GM21423 (cell line): ENCODE measurements at regions not wholly inside any gene's neighbourhood (a gene's known extent, or its start where the extent isn't known, plus 50 kb on each side); places are given as distances from the start of the nearest gene placed in this dataset.

Experiments
- ATAC-seq: cut with Tn5 transposase; IDR thresholded peaks from one replicate; pipeline ENCODE4 v1.9.1; 2021; ENCODE audit warnings: mild to moderate bottlenecking, moderate library complexity; ENCODE audit not compliant: unreplicated experiment

DNA sequence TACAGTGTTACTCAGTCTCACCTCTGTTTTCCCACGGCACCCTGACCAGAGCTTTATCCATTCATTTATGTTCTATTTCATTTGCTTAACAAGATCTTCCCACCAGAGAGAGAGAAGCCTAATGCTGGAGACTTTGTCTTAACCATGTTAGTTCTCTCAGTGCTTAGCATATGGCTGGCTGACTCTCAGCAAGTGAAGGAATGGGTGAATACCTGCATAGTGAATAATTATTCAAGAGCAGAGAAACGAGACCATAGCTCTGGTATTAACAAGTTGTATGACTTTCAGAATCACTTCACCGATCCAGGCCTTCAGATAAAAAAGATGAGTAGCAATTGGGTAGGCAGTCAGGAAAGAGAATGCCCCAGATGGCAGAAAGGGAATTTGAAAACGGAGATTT, 686.3 kb downstream of the LIG4 start:
- ATAC-seq, result no peak

DNA sequence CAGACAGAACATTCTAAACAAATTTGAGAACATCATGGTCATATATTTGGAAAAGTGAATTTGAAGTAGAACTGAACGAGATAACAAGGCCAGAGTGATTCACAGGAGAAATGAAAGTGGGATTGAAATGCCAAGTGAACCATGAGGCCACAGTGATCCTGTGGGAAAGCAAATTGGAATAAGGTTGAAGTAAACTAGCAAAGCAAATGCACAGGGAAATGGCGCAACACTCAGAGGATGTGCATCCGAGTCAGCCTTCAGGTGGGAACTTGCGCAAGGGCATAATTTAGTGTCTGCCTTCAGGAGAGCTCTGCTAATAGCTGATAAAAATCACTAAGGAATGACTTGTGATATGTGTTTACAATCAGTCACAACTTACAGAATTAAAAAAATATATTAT, 696.6 kb downstream of the LIG4 start:
- no peak for ATAC-seq

DNA sequence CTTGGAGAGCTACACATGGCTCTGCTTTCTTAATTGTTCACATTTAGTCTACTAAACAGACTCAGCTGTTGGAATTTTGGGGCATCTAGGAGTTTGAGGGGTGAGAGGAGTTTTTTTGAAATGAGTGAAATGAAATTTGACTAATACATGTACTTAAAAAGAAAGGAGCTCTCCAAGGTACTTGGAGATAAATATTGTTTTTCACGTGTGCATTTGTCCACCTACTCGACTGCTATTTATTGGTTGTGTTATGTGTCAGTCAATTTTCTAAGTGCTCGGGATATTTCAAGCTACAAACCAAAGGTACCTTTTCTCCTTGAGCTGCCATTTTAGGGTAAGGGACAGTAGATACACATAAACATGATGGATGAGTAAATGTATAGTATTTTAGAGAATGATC, 697.0 kb downstream of the LIG4 start:
- ATAC-seq, result no peak

GRCh38 chr13:107516517-107516916, 698.8 kb downstream of the LIG4 start:
- ATAC-seq, result no peak

- no peak for ATAC-seq
These were observed 702.8 kb downstream of the LIG4 start for GRCh38 chr13:107512551-107512950.

DNA sequence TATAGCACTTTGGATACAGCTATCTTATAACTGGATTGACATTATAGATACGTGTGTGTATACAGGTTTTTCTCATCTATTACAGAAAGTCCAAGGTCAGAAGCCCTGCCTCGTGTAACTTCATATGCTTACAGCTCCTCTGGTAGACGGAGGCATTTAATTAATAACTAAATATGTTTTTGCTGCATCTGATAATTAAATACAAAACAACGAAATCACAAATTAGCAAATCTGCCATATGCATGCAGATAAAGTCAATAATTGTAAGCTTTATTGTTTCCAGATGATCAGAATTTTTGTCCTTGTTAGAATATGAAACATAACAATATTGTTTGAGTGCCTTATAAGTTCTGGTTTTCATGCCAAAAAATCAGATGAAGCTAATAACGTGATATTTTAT, 717.7 kb downstream of the LIG4 start:
- no peak for ATAC-seq

- no peak for ATAC-seq
These were observed 722.1 kb downstream of the LIG4 start for GRCh38 chr13:107493266-107493665.

DNA sequence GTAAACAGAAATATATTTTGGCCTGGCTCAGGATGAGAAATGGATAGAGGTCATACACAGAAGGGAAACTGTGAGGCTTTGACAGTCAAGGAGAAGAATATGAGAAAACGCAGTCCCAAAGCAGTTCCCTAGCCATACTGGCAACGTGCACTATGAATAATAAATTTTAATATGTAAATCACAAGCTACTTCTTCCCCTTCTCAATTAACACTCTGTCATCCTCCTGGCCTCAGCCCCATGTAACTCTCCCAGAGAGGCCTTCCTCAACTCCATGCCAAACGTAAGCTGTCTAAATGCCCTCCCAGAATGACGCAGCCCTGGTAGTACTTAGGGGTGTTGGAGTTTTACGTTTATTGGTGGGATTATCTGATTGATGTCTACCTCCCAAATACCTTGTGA, 732.6 kb downstream of the LIG4 start:
- no peak for ATAC-seq

DNA sequence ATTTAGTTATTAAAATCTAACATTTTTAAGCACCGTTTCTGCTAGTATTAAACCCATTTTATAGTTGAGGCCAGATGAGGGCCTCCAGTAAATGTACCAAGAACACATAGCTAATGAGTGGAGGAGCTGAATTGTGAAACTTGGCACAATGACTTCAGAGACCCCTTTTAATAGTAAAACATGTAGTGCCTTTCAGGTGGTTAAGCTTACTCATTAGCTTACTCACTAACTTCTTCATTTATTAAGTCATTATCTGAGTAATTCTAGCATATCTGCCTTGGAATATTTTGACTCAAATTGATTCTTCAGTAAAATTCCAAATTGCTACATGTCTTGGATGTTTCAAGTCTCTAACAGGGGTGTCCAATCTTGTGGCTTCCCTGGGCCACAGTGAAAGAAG, 735.2 kb downstream of the LIG4 start:
- no peak for ATAC-seq

- ATAC-seq, result no peak
These were observed 737.5 kb downstream of the LIG4 start for GRCh38 chr13:107477772-107478379.

DNA sequence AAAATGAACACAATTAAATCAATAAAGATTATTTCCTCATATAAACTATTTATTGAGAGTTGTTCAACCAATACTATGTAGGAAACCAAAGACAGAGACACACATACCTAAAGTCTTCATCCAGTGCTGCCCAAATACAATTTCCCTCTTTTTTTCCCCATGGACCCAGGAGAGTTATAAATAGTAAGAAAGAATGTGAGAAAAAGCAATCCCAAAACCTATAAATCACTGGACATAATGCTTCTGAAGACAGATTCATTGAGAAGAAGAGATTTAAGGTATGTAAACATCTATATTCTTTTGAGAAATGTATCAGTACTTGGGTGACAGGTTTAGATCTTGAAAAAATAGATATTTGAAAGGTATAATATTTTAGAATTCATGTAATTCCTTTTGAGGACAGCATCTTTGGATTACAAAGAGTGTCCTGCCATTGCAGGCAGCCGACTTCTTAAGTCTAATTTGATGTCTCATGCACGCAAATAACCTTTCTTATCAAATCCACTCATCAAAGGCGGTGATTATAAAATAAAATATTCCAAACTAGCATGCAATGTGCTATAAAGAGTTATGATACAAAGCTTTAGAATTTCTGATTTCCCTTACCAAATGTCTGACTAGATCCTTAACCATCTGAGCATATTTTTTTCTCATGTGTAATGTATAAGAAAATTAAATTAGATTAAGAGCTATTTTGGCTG, 739.4 kb downstream of the LIG4 start:
- ATAC-seq, result no peak

GRCh38 chr13:107473253-107473652, 742.1 kb downstream of the LIG4 start:
- no peak for ATAC-seq

- no peak for ATAC-seq
These were observed 748.8 kb downstream of the LIG4 start for GRCh38 chr13:107466326-107467099.

DNA sequence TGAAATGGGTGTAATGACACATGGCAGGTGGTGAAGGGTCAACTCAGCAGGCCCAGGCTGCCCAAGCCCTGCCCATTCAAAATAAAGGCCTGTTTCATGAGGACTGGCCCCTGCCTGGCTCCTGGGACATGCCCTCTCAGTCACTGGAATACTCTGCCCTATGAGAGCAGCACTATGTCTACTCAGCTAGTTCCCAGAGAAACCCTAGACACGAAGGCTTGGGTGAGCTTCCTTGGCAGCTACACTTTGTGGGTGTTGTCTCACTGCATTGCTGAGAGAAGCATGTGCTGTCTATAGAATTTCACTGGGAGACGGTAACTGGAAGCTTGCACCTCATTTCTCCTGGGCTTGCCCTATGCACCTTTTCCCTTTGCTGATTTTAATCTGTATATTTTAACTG, 752.8 kb downstream of the LIG4 start:
- ATAC-seq, result no peak

GRCh38 chr13:107461751-107462150, 753.6 kb downstream of the LIG4 start:
- ATAC-seq, result no peak

DNA sequence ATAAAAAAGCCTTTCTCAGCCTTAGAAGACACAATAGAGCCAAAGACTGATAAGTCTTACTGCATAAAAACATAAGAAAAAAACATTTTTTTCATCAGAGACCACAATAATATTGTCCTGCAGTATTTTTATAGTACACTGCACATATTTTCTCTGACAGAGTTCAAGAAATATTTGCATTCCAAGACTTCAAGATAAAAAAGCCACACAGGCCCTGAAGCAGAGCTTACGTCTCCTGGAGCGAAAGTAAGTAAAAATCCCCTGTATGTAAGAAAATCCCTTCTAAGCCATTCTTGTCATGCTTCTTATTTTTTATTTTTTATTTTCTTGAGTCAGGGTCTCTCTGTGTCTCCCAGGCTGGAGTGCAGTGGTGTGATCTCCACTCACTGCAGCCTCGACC, 755.9 kb downstream of the LIG4 start:
- ATAC-seq, result no peak

GRCh38 chr13:107458269-107458668, 757.1 kb downstream of the LIG4 start:
- ATAC-seq, result no peak

- ATAC-seq, result no peak
These were observed 757.6 kb downstream of the LIG4 start for GRCh38 chr13:107457686-107458085.

GRCh38 chr13:107456431-107456830, 758.9 kb downstream of the LIG4 start:
- no peak for ATAC-seq

DNA sequence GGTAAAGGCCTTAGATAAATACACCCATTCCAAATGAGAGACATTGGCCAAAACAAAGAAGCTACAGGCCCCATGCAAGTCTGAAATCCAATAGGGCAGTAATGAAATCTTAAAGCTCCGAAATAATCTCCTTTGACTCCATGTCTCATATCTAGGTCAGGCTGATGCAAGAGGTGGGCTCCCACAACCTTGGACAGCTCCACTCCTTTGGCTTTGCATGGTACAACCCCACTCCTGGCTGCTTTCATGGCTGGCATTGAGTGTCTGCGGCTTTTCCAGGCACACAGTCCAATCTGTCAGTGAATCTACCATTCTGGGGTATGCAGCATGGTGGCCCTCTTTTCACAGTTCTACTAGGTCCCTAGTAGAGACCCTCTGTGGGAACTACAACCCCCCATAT, 762.5 kb downstream of the LIG4 start:
- no peak for ATAC-seq

DNA sequence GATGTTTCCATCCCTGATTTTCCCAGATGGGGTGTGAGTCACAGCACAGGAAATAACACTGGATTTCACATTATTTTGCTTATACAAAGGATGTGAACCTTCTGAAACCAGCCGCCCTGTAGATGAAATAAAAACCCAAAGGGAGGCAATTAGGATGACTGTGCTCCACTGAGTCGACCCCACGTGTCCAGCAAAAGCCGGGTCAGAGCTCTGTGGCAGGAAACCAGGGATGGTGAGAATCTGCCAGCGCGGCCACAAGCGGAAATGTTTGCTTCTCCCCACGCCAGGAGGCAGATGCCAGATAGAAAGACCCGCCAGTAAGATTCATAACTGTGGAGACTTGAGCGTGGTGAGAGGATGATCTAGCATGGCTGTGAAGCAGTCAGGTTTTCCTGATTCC, 764.4 kb downstream of the LIG4 start:
- no peak for ATAC-seq

GRCh38 chr13:107450431-107450830, 764.9 kb downstream of the LIG4 start:
- no peak for ATAC-seq
